Neural cell (in vitro differentiated cells): ENCODE measurements at regions not wholly inside any gene's neighbourhood (a gene's known extent, or its start where the extent isn't known, plus 50 kb on each side); places are given as distances from the start of the nearest gene placed in this dataset.

Experiments
- EP300 ChIP-seq: fragments of 450-650 bp; conservative IDR thresholded peaks from 2 replicates; pipeline ENCODE4 v1.6.1; 2014; ENCODE audit warnings: antibody characterized with exemption, mild to moderate bottlenecking, moderate library complexity; ENCODE audit not compliant: poor library complexity, severe bottlenecking
- EZH2 ChIP-seq: fragments of 200-600, 300-800 bp; shearing (Covaris generic), sonication (generic); IDR thresholded peaks from 2 replicates; pipeline ENCODE4 v1.6.1; 2014; ENCODE audit warnings: antibody characterized with exemption, low read length, borderline replicate concordance, mild to moderate bottlenecking; ENCODE audit not compliant: insufficient read depth, poor library complexity, severe bottlenecking
- POLR2AphosphoS5 ChIP-seq: IDR thresholded peaks from 2 replicates; pipeline ENCODE4 v1.6.1; 2012
- RAD21 ChIP-seq: fragments of 450-650 bp; conservative IDR thresholded peaks from 2 replicates; pipeline ENCODE4 v1.6.1; 2014; ENCODE audit warnings: antibody characterized with exemption, mild to moderate bottlenecking, moderate library complexity
- TF ChIP-seq, protein P1 (sequence below): IDR thresholded peaks from 2 replicates; pipeline ENCODE4 v1.6.1; 2012; ENCODE audit warnings: borderline replicate concordance
- TF ChIP-seq, protein P2 (sequence below): fragments of 450-650 bp; IDR thresholded peaks from 2 replicates; pipeline ENCODE4 v1.5.1; 2014; ENCODE audit warnings: antibody characterized with exemption, mild to moderate bottlenecking, moderate library complexity; ENCODE audit not compliant: poor library complexity, severe bottlenecking

DNA sequence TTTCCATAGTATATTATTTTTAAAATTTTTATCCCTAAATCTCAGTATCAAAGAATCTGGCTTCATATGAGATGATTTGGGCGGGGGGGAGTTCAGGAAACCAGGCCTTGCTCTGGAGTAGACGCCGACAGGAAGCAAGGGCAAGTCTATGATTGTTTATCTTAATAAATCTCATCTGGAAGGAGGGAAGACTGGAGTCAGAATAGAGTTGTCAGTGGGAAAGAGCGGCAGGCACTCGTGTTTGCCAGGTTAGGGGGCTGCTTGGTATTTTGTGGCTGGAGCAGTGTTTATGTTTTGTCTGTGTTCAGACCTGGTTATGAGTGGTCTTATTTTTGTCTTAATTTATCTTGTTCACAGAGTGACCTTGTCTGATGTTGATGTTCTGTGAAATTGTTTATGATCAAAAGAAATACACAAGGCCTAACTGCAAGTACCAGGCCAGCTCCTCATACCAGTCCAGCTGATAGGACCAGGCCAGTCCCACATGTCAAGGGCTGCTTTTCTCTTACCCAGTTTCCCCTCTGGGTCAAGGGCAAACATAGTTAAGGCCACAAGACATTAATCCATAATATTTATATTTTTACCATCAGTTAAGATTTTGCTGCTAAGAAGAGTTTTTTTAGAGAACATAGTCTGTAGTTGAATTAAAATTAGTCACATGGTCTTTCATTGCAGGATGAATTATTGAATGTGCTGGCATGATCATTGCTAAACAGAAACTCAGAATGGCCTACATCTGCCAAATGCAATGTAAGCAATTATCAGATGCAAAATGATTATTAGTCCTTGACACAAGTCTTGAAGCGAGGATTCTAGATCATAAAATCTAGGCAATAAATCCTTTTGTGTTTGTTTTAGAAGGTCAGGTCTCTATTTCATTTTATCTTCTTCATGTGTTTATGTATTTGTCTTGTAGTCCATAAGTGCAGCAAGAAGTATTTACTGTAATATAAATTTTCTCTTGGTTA is 176.5 kb downstream of the GASK1B start:
- TF ChIP-seq, protein P1, sequence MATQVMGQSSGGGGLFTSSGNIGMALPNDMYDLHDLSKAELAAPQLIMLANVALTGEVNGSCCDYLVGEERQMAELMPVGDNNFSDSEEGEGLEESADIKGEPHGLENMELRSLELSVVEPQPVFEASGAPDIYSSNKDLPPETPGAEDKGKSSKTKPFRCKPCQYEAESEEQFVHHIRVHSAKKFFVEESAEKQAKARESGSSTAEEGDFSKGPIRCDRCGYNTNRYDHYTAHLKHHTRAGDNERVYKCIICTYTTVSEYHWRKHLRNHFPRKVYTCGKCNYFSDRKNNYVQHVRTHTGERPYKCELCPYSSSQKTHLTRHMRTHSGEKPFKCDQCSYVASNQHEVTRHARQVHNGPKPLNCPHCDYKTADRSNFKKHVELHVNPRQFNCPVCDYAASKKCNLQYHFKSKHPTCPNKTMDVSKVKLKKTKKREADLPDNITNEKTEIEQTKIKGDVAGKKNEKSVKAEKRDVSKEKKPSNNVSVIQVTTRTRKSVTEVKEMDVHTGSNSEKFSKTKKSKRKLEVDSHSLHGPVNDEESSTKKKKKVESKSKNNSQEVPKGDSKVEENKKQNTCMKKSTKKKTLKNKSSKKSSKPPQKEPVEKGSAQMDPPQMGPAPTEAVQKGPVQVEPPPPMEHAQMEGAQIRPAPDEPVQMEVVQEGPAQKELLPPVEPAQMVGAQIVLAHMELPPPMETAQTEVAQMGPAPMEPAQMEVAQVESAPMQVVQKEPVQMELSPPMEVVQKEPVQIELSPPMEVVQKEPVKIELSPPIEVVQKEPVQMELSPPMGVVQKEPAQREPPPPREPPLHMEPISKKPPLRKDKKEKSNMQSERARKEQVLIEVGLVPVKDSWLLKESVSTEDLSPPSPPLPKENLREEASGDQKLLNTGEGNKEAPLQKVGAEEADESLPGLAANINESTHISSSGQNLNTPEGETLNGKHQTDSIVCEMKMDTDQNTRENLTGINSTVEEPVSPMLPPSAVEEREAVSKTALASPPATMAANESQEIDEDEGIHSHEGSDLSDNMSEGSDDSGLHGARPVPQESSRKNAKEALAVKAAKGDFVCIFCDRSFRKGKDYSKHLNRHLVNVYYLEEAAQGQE: no peak
- TF ChIP-seq EP300: no peak
- no peak for TF ChIP-seq POLR2AphosphoS5
- TF ChIP-seq, protein P2, sequence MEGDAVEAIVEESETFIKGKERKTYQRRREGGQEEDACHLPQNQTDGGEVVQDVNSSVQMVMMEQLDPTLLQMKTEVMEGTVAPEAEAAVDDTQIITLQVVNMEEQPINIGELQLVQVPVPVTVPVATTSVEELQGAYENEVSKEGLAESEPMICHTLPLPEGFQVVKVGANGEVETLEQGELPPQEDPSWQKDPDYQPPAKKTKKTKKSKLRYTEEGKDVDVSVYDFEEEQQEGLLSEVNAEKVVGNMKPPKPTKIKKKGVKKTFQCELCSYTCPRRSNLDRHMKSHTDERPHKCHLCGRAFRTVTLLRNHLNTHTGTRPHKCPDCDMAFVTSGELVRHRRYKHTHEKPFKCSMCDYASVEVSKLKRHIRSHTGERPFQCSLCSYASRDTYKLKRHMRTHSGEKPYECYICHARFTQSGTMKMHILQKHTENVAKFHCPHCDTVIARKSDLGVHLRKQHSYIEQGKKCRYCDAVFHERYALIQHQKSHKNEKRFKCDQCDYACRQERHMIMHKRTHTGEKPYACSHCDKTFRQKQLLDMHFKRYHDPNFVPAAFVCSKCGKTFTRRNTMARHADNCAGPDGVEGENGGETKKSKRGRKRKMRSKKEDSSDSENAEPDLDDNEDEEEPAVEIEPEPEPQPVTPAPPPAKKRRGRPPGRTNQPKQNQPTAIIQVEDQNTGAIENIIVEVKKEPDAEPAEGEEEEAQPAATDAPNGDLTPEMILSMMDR: no peak
- TF ChIP-seq EZH2: no peak
- no peak for TF ChIP-seq RAD21
